HG03442 (cell line): ENCODE measurements at regions not wholly inside any gene's neighbourhood (a gene's known extent, or its start where the extent isn't known, plus 50 kb on each side); places are given as distances from the start of the nearest gene placed in this dataset.

Experiments
- ATAC-seq: cut with Tn5 transposase; IDR thresholded peaks from one replicate; pipeline ENCODE4 v1.9.1; 2021; ENCODE audit warnings: mild to moderate bottlenecking, moderate library complexity; ENCODE audit not compliant: unreplicated experiment

DNA sequence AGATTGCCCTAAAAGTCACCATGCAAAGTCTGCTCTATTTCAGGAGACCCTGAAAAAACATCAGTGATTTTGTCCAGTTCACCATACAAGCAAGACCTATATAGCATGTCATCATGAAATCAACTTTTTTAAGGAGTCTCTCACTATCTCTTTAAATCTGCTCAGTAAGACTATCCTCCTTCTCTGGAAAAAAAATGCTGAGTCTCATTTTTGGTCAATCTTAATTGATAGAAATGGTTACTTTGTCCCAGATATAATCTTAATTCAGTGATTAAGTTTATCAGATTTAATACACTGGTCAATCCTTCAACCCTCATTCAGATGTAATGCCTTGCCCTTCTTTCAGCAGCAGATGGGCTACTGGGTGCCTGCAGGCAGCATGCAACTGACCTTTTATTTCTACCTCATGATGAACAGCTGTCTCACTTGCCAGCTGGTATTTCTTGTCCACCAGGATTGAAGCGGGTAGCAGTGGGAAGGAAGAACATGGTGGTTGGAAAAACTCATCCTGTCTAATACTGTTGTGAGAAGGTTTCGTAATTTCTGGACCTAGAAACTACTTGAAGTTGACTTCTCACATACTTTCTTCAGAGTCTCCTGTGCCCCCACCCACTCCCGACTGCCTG, 375.3 kb downstream of the DNAH5 start:
- ATAC-seq, result no peak

- ATAC-seq, result no peak
Measured at GRCh38 chr5:13567819-13568218, 376.7 kb downstream of the DNAH5 start.

DNA sequence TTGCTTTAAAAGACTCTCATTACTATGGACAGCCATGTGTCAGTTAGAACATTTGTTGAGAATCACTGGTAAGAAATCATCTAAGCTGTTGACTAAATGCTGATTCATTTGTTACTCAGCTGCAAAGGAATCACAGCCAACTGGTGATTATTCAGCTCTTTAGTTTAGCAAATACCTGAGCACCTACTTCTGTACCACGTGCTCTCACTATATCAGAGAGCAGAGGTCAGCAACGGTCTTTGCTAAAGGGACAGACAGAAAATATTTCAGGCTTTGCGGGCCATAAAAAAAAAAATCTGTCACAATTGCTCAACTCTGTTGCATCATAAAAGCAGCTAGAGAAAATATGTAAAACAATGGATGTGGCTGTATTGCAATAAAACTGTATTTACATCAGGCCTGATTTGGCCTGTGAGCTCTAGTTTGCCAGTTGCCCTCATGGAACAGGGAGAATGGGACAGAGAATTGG, 377.6 kb downstream of the DNAH5 start:
- no peak for ATAC-seq

- ATAC-seq, result no peak
Measured at GRCh38 chr5:13558408-13558807, 386.1 kb downstream of the DNAH5 start.

DNA sequence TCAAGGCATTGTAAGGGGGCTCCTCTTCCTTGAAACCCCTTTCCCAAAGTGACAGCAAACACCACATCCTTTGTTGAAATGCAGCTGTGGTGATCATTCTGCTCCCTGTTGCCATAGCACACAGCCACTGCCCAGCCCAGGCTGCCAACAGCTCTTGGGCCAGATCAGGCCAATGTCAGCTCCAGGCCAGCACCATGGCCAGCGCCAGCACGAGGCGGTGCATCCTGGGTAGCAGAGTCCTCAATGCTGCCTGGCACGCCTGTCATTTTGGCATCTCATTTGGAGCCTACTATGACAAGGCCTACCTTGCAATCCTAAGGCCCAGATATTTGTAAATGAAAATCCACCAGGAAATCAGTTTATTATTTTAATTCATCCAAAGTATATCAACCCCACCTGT, 390.6 kb downstream of the DNAH5 start:
- ATAC-seq, result no peak

DNA sequence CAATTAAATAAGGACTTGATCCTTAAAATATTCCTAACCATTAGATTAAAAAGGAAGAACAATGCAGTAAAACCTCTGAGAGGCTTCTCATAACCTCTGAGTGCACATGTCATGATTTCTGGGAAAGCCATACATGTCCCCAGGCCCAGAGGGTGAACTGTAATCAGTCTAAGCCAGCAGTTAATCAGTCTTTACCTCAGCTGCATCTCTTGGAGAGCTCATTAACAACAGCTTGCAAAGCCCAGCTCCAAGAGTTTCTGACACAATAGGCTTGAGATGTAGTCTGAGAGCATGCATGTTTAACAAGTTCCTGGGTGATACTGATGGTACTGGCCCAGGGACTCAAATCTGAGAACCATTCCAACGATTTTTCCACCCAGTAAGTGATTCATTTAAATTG, 392.1 kb downstream of the DNAH5 start:
- no peak for ATAC-seq

GRCh38 chr5:13551645-13552044, 392.8 kb downstream of the DNAH5 start:
- no peak for ATAC-seq

GRCh38 chr5:13540168-13540750, 404.2 kb downstream of the DNAH5 start:
- ATAC-seq, result no peak

- ATAC-seq, result no peak
Measured at GRCh38 chr5:13536933-13537332, 407.6 kb downstream of the DNAH5 start.

DNA sequence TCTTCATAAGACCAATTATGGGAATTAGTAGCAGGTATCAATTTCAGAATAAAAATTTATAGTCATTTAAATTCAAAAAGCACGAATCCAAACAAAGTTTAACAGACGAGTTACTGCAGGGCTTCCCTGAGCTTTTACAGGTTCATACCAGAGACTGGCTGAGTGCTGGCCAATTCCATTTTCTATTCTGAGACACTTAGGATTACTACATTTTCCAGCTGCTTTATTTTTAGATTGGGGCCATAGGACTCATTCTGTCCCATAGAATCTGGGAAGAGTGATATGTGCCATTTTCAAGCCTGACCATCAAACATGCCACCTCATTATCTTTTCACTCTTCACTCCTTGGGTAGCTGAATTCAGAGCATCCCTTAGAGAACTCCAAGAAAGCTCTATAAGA, 410.7 kb downstream of the DNAH5 start:
- no peak for ATAC-seq

DNA sequence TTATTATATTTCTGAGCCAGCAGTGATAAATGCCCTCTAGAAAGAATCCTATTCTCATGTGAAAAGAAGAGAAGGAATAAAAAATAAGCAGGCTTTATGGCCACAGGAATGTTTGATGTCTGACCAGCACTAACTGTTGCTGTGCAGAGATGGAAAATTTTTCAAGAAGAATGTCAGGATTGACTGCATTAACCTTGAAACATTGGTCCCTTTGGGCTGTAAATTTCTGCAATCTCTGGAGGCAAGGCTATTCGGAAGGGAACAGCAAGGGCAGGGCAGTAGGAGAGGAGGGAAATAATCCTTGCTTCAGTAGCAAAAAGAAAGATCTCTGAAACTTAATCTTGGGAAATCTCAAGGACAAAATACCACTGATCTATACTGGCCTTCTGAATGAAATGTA, 415.2 kb downstream of the DNAH5 start:
- no peak for ATAC-seq

- ATAC-seq, result no peak
Measured at GRCh38 chr5:13524936-13525335, 419.6 kb downstream of the DNAH5 start.

DNA sequence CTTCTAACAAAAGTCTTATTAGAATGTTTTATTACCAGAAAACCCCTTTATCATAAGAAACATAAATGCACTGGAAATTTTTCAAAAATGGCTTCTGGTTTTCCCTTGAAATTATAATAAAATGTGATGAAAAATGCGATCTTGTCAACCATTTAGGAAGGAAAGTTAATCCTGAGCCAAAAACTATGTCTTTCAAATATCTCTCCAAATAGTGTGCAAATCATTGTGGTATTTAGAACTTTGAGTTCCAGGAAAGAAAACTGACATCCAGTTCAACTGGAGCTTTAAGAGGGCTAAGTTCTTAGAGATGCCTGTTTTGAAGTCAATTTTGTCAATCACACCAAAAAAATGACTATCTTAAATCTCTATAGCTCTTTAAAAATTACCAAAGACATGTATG, 425.4 kb downstream of the DNAH5 start:
- ATAC-seq, result no peak

- no peak for ATAC-seq
Measured at GRCh38 chr5:13516195-13516594, 428.3 kb downstream of the DNAH5 start.

DNA sequence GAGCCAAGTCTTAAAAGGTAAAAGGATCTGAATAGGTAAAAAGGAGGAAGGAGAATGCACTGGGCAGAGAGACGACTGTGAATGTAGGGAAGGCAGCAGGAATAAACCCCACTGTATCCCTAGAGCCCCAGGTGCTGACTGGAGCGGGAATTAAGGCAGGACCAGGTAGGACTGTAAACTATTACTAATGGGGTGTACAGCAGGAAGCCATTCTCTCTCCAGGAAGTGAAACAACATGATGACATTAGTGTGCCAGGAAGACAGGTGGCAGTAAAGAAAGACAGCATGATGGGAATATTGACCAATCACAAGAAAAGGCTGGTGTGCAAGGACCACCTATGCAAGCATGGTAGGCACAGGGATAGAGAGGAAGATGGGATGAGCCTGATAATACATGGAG, 433.0 kb downstream of the DNAH5 start:
- no peak for ATAC-seq

DNA sequence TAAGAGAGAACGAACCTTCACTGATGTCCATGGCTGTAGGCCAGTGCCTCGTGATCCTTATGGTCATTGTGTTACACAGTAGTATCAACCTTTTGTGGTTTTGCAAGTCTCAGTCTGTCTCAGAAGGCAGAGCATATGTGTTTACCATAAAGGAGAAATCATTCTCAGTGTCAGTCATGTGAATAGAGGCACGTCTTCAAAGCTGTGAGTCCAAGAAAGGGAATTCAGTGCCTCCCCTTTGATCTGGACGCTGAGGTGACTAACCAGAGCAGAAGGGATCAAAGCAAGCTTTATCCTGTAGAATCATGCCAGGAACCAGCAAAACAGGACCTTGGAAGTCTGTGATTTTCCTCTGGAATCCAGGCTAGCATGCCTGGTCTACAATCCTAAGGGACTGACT, 433.9 kb downstream of the DNAH5 start:
- ATAC-seq, result no peak

DNA sequence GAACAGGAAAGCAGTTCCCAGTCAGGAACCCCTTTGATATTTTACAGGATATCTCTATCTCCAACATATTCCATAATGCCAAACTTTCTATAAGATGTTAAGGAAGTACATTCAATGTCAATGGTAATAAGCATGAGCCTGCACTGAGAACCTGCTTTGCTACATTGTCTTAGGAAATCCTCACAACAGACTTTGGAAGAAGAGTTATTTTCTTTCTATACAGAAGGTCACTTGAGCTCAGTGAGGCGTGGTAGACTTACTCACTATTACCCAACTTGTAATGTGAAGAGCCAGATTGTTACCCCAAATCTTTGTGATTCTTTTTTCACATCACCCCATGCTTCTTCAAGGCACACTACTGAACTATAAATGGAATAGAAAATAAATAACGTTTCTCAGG, 435.9 kb downstream of the DNAH5 start:
- ATAC-seq, result no peak

GRCh38 chr5:13505326-13505725, 439.2 kb downstream of the DNAH5 start:
- ATAC-seq, result no peak

DNA sequence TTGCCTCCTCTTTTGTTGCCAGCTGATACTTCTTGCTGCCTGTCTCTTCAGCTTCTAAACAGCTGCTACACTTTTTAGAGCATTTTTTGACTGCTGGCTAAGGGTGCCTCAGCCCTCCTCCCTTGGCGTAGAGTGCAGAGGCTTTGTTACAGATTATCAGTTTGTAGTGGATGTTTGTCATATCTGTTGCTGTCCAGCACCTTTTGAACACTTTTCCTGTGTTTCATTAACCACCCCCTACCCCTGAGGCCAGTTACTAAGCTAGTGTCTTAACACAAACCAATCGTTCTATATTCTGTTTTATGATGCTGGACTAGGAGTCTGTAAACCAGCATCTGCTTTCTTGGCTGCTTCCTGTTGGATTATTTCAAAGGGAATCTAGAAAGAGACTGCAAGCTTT, 441.5 kb downstream of the DNAH5 start:
- no peak for ATAC-seq

- ATAC-seq, result no peak
Measured at GRCh38 chr5:13501176-13501575, 443.3 kb downstream of the DNAH5 start.

- no peak for ATAC-seq
Measured at GRCh38 chr5:13498279-13498678, 446.2 kb downstream of the DNAH5 start.

- ATAC-seq, result no peak
Measured at GRCh38 chr5:13488254-13488931, 456.1 kb downstream of the DNAH5 start.
